Esophagus muscularis mucosa (tissue), 3 donors: ENCODE measurements at regions not wholly inside any gene's neighbourhood (a gene's known extent, or its start where the extent isn't known, plus 50 kb on each side); places are given as distances from the start of the nearest gene placed in this dataset.

Experiments used
- CTCF ChIP-seq, 3 experiments: fragments of 200-600 bp in 2 of 3; fragments of 450-650 bp in 1 of 3; sonication (generic) in 2 of 3; IDR thresholded peaks; one replicate each; pipeline ENCODE4 v1.5.1; 2017 to 2019; ENCODE audit warnings: antibody characterized with exemption in 3 of 3, mild to moderate bottlenecking in 2 of 3, moderate library complexity in 1 of 3
- POLR2A ChIP-seq: fragments of 450-650 bp; IDR thresholded peaks from one replicate; pipeline ENCODE4 v1.6.1; 2017; ENCODE audit warnings: antibody characterized with exemption, moderate library complexity, mild to moderate bottlenecking, low read depth

GRCh38 chr5:8751971-8752370 lies 793.9 kb downstream of the SEMA5A start:
- TF ChIP-seq POLR2A = no peak
- no peak for TF ChIP-seq CTCF (IDR thresholded peaks at IDR 0.05)
